Suprapubic skin (tissue), 3 donors: ENCODE measurements at regions not wholly inside any gene's neighbourhood (a gene's known extent, or its start where the extent isn't known, plus 50 kb on each side); places are given as distances from the start of the nearest gene placed in this dataset.

ENCODE experiments used
- CTCF ChIP-seq, 2 donors: fragments of 200-600 bp in 1 of 2; fragments of 450-650 bp in 1 of 2; sonication (generic) in 1 of 2; IDR thresholded peaks; one replicate each; pipeline ENCODE4 v1.5.1; 2016 to 2019; ENCODE audit warnings: antibody characterized with exemption in 2 of 2, mild to moderate bottlenecking in 1 of 2, moderate library complexity in 1 of 2
- POLR2AphosphoS5 ChIP-seq, 3 donors: sonication (generic); formaldehyde crosslinking; IDR thresholded peaks; one replicate each; pipeline ENCODE4 v1.6.1; 2017; ENCODE audit warnings: antibody characterized with exemption in 3 of 3

DNA sequence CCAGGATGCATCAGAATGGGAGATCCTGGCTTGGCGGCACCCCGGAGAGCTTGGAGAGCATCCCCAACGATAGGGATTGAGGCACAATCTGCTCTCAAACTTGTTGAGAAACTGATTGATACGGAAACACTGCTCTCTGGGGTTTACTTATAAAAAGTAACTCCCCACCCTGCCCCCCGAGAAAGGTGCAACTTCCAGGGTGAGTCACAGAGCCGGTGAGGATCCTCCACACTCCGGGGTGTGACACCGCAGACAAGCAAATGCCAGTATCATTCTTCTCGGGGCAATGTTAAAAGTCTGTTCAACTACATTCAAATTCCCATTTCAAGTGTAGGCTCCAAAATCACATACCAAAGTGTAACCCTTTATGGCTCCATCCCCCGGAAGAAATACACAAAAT lies 84.4 kb upstream of the MLN start:
- TF ChIP-seq POLR2AphosphoS5 (IDR thresholded peaks at IDR 0.05) (no peak), CTCF (IDR thresholded peaks at IDR 0.05) (no peak)
